IPS-11a (cell line): ENCODE measurements at regions not wholly inside any gene's neighbourhood (a gene's known extent, or its start where the extent isn't known, plus 50 kb on each side); places are given as distances from the start of the nearest gene placed in this dataset.

ENCODE experiments used
- H3K4me3 ChIP-seq: one replicate; pipeline ENCODE4 v1.5.1; 2013; ENCODE audit warnings: low read depth, low read length, control low read depth

DNA sequence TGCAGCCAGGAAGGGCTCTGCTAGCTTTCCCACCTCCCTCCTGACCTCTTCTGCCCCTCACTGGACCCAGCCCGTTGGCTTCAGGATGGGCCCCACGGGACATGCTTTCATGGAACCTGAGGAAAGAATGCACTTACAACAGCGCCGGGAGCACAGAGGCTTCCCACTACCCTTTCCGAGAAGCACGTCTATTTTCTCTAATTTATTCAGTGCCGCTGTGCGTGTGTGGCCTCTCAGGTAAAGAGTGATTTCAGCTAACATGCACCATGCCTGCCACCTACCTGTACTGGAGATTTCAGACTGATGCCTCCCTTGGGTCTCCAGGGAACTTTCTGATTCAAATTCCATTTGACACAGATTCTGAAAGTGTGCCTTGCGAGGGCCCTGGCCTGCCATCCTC lies 140.1 kb downstream of the CYLD start:
- no peak overlapping the region for H3K4me3 ChIP-seq

DNA sequence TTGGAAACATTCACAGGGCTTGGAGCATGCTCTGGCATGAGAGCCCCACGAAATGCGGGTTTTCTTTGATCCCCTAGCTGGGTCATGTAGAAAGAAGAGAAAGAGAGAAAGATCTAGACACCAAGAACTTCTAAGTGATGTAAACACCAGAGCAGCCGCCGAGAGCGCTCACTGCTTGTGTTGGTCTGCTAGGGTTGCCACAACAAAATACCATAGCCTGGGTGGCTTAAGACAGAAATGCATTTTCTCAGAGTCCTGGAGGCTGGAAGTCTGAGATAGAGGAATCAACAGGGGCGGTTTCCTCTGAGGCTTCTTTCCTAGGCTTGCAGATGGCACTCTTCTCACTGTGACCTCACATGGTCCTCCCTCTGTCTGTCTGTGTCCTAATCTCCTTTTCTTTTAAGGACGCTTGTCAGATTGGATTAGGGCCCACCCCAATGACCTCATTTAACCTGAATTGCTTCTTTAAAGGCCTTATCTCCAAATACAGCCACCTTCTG lies 139.5 kb downstream of the CYLD start:
- no peak overlapping the region for H3K4me3 ChIP-seq

DNA sequence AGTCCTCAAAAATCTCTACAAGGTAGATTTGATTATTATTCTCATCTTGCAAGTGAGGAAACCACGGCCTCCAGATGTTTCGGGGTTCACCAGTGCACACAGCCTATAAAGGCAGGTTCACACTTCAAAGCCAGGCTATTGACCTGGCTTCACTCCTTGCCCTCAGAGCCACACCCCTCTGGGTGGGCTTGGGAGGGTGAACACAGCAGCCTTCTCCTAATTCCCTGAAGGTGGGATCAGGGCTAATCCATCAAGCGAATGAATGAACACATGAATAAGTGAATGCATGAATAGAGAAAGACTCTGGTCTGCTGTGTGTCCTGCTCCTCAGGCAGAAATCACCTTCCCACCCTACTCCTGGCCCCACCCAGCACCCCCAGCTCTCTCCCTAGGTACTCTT lies 139.0 kb downstream of the CYLD start:
- H3K4me3 ChIP-seq, result no peak overlapping the region

DNA sequence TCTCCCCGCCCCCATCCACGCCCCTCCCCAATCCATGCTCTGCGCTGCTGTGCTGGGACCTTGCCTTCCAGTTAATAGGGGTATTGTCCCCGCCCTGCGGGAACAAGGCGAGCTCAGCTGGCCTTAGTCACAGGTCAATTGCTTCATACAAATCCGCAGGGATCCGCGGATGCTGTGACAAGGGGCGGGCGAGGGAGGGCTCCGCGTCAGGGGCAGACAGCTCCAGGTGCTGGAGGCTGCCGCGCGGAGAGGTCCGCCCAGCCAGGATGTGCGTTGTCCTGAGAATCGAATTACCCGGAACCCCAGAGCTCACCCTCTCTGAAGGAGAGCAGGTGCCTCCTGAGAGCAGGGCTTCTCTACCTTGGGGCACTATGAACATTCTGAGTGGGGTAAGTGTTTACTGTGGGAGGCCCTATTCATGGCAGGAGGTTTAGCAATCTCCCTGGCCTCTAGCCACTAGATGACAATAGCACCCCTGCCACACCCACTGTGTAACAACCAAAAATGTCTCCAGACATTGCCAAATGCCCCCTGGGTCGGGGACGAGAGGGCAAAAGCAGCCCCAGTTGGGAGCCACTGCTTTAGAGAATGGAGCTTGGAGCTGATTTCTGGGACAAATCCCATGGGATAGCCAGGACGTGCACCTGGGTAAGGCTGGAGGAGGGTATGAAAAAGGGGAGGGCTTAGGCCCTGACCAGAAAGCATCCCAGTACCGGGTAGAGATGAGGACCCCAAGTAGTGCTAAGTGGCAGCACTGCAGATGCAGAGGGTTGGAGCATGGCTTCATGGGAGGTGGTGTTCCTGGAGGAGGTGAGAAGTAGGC lies 138.2 kb downstream of the CYLD start:
- peak overlapping the region; percentile 27 for H3K4me3 ChIP-seq

DNA sequence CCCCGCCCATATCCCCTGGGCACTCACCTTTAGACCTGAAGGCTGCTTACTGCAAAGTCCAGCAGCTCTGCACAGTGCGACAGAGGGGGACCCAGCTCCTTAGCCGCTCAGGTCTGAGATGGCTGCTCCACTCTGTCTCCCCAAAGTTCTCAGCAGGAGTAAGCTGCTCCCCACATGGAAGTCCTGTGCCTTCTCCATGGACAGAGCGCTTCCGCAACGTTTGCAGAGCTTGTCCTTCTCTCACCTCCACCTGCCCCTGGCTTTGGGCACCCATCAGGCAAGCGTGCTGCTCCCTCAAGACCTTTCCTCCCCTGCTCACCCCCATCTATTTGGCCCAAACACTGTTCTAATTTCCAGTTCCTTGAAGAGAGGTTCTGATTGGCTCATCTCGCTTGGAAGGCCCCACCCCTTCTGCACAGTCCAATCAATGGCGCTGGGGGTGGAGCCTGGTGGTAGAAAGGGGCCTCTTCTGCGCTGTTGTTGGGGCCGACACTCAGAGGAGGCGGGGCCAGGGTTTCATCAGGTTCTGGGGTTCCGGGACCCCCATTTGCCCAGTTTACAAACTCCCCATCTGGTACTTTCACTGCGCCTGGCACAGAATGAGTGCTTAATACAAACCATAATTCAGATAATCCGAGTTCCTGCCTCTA lies 137.2 kb downstream of the CYLD start:
- no peak overlapping the region for H3K4me3 ChIP-seq

DNA sequence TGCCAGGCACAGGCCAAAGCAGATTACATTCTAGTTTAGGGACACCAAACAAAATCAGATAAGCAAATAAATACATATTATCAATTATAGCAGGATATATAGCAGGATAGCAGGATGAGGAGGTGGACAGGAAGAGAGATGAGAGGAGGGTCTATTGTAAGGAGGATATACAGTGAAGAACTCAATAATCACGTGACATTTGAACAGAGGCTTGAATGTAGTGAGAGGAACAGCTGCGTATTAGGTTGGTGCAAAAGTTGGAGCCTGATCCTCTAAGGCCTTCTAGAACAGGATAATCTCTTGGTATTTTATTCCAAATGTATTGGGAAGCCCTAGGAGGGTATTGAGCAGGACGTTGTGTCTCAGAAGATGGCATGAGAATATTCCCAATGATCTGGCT lies 136.7 kb downstream of the CYLD start:
- H3K4me3 ChIP-seq, result no peak overlapping the region

DNA sequence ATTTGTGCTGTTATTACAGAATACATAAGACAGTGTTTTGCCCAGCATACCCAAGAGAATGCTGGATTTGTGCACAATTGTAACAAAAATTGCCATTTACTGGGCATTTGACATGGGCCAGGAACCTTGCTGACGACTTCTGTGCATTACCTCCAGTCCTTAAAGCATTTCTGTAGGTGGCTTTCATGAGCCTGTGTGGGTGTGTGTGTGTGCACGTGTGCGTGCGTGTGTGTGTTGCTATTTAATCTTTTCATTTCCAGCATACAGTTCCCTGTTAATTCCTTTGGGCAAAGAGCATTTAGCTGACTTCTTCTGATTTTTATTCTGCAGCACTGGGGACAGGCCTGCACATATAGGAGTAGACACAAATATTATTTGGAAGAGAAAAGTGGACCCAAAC lies 134.4 kb downstream of the CYLD start:
- H3K4me3 ChIP-seq, result no peak overlapping the region

DNA sequence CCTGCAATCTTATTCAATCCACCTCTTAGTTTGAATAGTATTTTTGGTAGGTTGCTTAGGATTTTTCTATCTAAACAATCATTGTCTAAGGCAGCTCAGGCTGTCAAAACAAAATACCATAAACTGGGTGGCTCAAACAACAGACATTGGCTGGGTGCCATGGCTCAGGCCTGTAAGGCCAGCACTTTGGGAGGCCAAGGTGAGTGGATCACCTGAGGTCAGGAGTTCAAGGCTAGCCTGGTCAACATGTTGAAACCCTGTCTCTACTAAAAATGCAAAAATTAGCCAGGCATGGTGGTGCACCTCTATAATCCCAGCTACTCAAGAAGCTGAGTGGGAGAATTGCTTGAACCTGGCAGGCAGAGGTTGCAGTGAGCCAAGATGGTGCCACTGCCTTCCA lies 126.7 kb downstream of the CYLD start:
- no peak overlapping the region for H3K4me3 ChIP-seq

DNA sequence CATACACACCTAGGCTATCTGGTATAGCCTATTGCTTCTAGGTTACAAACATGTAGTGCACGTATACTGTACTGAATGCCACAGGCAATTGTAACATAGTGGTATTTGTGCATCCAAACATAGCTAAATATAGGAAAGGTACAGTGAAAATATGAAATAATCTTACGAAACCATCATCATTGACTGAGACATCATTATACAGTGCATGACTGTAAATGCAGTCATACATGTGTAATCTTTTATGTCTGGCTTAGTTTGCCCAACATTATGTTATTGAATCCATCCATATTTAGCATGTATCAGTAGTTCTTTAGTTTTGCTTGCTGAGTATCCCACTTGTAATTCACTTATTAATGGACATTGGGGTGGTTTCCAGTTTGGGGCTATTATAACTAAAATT lies 124.9 kb downstream of the CYLD start:
- no peak overlapping the region for H3K4me3 ChIP-seq

DNA sequence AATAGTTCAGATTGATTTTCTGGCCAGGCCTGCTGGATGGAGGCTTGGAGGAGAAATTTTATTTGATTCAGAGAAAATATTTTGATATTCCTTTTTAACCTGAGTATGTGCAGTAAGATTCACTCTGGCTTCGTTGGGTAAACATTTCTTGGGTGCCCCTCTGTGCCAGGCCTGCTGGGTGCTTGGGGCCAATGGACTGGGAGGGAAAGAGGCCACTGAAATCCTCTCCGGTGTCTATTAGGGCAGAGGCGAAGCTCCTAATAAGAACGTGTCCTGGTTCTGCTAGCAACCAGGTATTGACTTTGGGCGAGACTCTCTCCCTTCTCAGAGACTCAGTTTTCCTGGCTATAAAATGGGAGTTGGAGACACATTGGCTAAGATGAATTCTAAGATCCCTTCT lies 122.5 kb downstream of the CYLD start:
- H3K4me3 ChIP-seq, result no peak overlapping the region

DNA sequence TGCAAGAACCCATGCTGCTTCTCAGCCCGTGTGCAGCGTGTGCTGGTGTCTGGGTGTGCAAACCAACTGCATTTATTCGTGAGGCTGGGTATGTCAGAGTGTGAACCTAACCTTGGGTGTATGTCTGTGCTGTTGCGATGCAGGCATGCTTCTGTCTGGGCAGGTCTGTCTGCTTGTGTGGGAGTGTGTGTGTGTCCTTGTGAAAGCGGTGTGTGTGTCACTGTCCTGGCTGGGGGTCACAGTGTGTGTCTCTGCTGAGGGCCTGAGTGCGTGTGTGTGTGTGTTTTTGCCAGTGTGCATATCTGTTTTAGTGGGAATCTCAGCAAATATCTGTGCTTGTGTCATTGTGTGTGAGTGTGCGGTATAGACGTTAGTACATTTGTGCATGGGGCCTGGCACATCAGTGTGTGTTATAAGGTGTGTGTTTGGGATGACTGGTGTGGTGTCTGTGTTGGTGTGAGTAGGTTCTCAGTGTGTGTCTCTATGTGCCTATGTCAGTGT lies 121.8 kb downstream of the CYLD start:
- no peak overlapping the region for H3K4me3 ChIP-seq

DNA sequence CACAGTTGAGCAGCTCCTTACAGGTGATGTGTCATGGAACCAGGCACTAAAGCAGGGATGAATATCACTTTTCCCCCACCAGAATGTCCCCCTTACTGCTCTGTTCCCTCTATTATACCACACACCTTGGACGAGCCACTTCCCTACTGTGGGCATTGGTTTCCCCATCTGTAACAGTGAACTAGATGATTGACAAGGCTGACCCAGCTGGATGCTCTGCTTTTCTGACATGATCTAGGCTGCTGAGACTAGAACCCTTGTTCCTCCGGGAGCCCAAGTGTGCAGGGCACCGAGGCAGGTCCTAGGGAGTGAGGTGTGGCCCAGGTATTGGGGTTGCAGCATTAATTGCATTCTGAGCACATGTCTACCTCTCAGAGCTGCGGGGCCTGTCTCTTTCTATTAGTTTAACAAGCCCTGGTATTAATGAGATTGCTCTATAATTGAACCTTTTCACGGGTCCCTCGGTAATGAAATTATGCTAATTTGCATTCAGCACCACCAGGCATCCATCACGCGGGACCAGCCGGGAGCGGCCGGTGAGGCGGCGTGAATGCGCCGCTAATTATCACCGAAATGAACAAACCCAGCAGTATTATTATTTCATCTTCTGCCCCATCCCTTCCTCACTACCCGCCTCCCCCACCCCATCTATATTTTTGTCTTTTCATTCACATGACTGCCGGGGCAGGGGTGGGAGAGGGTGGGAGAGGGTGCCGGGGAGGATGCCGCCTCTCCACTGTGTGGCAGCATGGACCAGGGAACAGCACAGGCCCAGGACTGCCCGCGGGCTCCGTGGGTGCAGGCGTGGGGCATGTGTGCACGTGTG lies 121.1 kb downstream of the CYLD start:
- no peak overlapping the region for H3K4me3 ChIP-seq

DNA sequence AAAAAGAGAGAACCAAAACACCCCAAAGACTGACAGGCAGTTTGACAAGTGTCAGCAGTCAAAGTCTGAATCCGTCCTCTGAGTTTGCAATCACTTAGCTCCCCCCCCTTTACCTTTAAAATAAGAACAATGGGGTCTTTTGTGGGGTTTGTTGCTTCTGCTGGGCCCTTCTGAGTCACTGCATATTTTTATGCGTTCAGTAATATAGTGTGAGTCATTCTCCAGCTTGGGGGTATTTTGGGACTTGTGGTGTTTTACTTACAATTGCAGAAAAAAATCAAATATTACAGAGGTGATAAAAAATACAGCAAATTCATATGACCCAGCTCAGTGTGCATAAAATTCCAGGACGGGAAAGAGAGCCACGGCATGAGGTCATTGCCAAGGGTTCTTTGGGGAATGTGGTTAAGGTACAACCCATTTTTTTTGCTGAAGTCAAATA lies 120.1 kb downstream of the CYLD start:
- H3K4me3 ChIP-seq, result no peak overlapping the region

DNA sequence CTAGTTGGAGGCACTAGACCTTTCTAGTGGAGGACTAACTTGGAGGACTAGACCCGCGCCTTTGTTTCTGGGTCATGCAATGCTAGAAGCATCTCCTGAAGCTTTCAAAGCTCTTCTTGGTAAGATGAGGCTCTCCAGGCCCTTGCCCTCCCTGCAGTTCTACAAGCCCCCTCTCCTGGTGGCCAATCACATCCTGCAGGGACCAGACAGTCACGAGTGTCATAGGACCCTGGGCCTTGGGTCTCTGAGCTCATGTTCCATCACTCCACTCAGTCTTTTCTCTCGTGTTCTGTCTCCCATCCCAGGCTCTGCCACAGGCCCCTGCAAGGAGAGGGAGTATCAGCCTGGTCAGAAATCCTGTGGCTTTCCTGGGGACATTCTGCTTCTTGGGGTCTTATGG lies 119.6 kb downstream of the CYLD start:
- H3K4me3 ChIP-seq, result no peak overlapping the region

DNA sequence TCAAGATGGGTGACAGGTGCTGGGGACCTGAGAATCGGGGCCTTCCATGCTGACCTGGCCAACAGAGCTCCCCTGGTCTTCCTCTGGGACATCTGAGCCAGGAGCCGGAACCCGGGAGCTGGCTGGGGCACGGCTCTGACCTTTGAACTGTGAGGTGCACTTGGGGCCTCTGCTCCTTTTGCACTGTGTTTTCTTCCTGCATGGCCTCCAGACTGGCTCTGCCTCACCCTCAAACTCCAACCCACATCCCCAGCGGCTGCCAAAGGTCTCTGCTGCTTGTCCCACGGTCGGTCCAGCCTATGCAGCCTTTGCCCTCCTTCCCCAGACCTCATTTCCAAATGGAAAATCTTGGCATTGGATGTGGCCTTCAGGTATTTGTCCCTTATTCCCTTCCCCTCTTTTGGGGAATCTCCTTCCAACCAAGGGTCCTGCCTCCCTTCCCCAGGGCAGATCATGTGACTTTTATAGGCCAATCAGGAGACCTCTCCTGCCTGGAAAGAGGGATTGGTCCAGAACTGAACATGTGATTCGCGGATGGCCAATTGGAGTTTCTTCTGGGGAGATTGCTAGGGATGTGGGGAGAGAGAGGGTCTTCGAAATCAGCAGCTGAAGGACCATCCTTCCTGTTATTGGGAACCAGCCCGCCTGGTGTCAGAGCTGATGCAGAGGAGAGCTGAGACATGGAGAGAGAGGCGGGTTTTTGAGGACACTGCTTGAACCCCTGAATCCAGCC lies 117.9 kb downstream of the CYLD start:
- H3K4me3 ChIP-seq, result no peak overlapping the region

DNA sequence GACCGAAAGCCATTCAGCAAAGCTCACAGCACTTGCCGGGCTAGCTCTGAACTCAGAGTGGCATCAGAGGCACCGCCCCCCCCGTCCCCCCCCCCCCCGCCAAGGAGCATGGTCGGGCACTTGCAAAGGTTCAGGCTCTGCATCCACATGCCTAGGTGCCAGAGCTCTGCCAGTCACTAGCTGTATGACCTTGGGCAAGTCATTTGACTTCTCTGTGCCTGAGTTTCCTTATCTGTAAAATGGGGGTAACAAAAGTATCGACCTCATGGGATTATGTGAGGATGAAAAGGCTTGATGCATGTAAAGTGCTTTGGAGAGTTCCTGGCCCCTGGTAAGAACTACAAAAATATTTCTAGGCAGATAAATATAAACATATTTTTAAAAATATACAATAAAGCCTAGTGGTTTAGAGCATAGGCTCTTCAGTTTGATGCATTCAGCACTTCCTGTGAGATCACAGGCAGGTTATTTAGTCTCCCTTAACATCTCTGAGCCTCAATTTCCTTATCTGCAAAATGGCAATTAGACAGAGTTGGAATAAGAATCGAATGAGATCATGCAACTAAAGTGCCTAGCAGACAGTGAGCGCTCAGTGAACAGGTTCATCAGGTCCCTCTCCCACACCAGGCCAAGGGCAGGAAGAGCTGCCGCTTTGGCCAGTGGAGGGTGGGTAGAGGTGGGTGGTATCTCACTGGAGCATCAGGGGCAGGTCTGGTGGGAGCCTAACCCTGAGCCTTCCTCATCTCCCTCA lies 117.2 kb downstream of the CYLD start:
- no peak overlapping the region for H3K4me3 ChIP-seq

DNA sequence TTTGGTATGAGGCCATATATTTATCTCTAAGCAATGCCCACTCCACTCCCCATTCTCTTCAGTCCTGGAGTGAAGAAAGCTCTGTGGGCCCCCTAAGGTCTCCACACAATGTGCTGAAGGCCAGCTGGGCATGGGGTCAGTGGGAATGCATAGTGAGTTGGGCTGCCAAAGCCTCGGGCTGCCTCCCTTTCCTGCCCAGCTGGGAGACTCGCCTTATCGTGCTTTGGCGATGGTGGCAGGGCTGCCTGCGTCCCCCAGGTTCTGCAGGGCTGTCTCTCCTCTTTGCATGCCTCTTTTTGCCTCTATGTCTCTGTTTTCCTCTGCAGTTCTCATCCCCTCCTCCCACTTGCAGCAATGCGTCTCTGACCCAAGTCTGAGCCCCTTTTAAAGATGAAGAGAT lies 116.5 kb downstream of the CYLD start:
- H3K4me3 ChIP-seq, result no peak overlapping the region

DNA sequence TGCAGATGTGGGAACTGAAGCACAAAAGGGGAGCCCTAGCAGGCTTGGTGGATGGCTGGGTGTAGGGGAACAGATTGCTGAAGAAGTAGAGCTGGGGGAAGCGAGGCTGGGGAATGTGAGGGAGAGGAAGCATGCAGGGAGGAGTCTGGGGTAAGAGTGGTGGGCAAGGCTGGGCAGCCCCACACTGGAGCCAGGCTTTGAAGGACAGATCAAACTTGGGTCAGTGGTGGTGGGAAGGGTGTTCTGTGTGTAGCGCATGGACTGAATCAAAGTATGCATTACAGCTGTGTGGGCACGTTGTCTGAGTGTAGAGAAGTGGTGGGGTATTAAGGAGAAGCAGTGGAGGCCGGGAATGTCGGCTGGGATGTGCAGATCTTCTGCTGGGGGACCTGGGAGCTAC lies 116.0 kb downstream of the CYLD start:
- no peak overlapping the region for H3K4me3 ChIP-seq

DNA sequence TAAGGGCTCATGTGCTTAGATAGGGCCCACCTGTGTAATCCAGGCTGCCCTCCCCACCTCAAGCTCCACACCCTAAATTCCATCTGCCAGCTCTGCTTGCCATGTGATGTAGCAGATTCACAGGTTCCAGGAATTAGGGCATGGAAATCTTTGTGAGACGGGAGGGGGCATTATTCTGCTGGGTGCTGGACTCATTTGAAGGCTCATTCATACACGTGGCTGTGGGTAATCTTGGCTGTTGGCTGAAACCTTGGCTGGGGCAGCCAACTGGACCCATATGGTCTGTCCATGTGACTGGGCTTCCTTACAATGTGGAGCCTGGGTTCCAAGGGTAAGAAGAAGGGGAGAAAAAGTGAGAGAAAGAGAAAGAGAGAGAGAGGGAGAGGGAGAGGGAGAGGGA lies 115.1 kb downstream of the CYLD start:
- H3K4me3 ChIP-seq, result no peak overlapping the region

DNA sequence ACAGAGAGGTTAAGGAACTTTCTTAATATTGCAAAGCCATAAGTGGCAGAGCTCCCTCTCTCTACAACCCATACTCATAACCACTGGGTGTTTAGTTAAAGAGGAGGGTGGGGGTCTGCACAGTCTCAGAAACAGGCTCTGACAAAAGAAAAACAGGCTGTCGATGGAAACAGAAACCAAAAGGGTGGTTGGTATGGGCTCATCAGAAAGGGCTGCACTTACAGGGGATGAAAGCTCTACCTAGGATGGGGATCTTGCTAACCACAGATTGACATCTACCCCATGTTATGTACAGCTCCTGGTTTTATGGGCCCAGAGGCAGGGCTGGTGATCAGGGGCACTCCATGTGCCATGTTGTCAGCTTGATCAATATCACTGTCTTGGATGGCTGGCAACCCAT lies 111.4 kb downstream of the CYLD start:
- no peak overlapping the region for H3K4me3 ChIP-seq
